CD4-positive, alpha-beta T cell (primary cell): ENCODE measurements at regions not wholly inside any gene's neighbourhood (a gene's known extent, or its start where the extent isn't known, plus 50 kb on each side); places are given as distances from the start of the nearest gene placed in this dataset.

Source experiments
- ATAC-seq: fragments of 200-7000 bp; cut with Tn5 transposase; one replicate; pipeline ENCODE4 v1.10.0; 2022; ENCODE audit warnings: mild to moderate bottlenecking; ENCODE audit not compliant: poor library complexity
- CTCF ChIA-PET: fragments of 350-600 bp; sonication (Branson Sonifier 250); formaldehyde crosslinking; loops from one replicate; lab custom pipeline; 2021; ENCODE audit warnings: antibody characterized with exemption, inconsistent platforms; lab: Charles Lee
- POLR2A ChIA-PET: fragments of 350-600 bp; sonication (Branson Sonifier 250); formaldehyde crosslinking; loops from one replicate; lab custom pipeline; 2021; ENCODE audit warnings: antibody characterized with exemption, inconsistent platforms; lab: Charles Lee
- DNase-seq, 14 experiments: peaks; one replicate each; pipeline ENCODE4 v3.0.0-alpha.2; 2013 to 2020; ENCODE audit warnings: mixed read lengths in 2 of 14
- H3K27ac ChIP-seq, 2 donors: one replicate each; pipeline versions ENCODE4 v1.5.1 to v1.7.0; 2013; ENCODE audit warnings: low read length in 2 of 2, low read depth in 1 of 2, mild to moderate bottlenecking in 1 of 2
- H3K27me3 ChIP-seq, 2 experiments: 1 replicate in 1 of 2; 2 replicates in 1 of 2; pipeline versions ENCODE4 v1.6.1 to v1.7.0; 2013; ENCODE audit warnings: low read length in 2 of 2, control low read depth in 1 of 2, mild to moderate bottlenecking in 1 of 2, moderate library complexity in 1 of 2; ENCODE audit not compliant: insufficient read depth in 2 of 2, control insufficient read depth in 1 of 2
- H3K36me3 ChIP-seq: one replicate; pipeline ENCODE4 v1.6.1; 2013; ENCODE audit warnings: low read length, control low read depth; ENCODE audit not compliant: insufficient read depth
- H3K4me1 ChIP-seq: one replicate; pipeline ENCODE4 v1.6.1; 2013; ENCODE audit warnings: low read length, control low read depth; ENCODE audit not compliant: insufficient read depth
- H3K4me3 ChIP-seq: one replicate; pipeline ENCODE4 v1.5.1; 2013; ENCODE audit warnings: mild to moderate bottlenecking, low read length, moderate library complexity
- H3K9me3 ChIP-seq, 2 experiments: 1 replicate in 1 of 2; 2 replicates in 1 of 2; pipeline versions ENCODE4 v1.6.1 to v1.7.0; 2013; ENCODE audit warnings: low read length in 2 of 2, mild to moderate bottlenecking in 2 of 2, control low read depth in 1 of 2, moderate library complexity in 1 of 2; ENCODE audit not compliant: control insufficient read depth in 1 of 2, insufficient read depth in 1 of 2
- H3K27ac Mint-ChIP-seq: one replicate; pipeline ENCODE4 v1.8.0; 2020; ENCODE audit warnings: mixed read lengths
- H3K27me3 Mint-ChIP-seq: one replicate; pipeline ENCODE4 v1.8.0; 2021; ENCODE audit warnings: mixed read lengths
- H3K36me3 Mint-ChIP-seq: one replicate; pipeline ENCODE4 v1.8.0; 2021; ENCODE audit warnings: low read depth, mixed read lengths
- H3K4me1 Mint-ChIP-seq: one replicate; pipeline ENCODE4 v1.8.0; 2021; ENCODE audit warnings: low read depth, mixed read lengths
- H3K4me3 Mint-ChIP-seq: one replicate; pipeline ENCODE4 v1.8.0; 2020; ENCODE audit warnings: mild to moderate bottlenecking, mixed read lengths
- H3K9me3 Mint-ChIP-seq: one replicate; pipeline ENCODE4 v1.8.0; 2020; ENCODE audit warnings: mixed read lengths
- CTCF ChIP-seq: fragments of 200-600 bp; IDR thresholded peaks from one replicate; pipeline ENCODE4 v1.8.0; 2022; ENCODE audit warnings: antibody characterized with exemption, mild to moderate bottlenecking
- intact Hi-C, 2 experiments: fragments of 100-400 bp; cut with DNase I in 1 of 2; cut with micrococcal nuclease in 1 of 2; formaldehyde crosslinking; loops; one replicate each; pipeline versions ENCODE4 v1.15.1 to v1.9.0; 2023 to 2025; cut with DNase I, micrococcal nuclease

GRCh38 chr18:26764586-26764985, 100.9 kb downstream of the AQP4 start:
- TF ChIP-seq CTCF, result no peak
- Histone ChIP-seq H3K4me3 (no peak overlapping the region), H3K27me3 (no peaks in the 10 kb centered on the region), H3K36me3 (no peaks in the 10 kb centered on the region), H3K4me1 (no peaks in the 10 kb centered on the region), H3K9me3 (peaks cover 0 to 12% of the 10 kb centered on the region in 2 experiments), H3K27ac (no peak overlapping the region)
- Mint-ChIP-seq H3K4me1 (no peaks in the 10 kb centered on the region), H3K36me3 (no peaks in the 10 kb centered on the region), H3K27me3 (no peaks in the 10 kb centered on the region), H3K9me3 (peaks cover 6% of the 10 kb centered on the region), H3K4me3 (no peak overlapping the region), H3K27ac (no peak overlapping the region)
- DNase-seq, result no peak
- CTCF ChIA-PET, result no interaction called here
- POLR2A ChIA-PET, result no interaction called here
- intact Hi-C loops, result no loop called here
- ATAC-seq, result no peak

DNA sequence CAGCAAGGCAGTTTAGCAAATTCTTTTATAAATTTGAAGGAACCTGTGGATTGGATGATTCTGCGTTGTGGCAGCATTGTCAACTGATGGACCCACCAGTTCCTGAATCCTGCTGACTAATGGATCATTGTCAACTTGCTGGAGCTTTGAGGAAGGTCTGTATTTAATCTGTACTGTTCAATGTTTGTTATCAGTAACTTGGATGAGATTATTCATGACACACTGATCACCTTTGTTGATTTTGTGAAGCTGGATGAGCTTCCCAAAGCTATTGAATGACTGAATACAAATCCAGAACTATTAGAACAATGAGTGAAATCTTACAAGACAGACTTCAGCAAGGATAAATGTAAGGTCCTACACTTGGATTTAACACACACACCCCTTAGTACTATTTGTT, 101.3 kb downstream of the AQP4 start:
- Mint-ChIP-seq H3K4me3 (no peak overlapping the region), H3K9me3 (peaks cover 6% of the 10 kb centered on the region)
- CTCF ChIA-PET, result no interaction called here

GRCh38 chr18:26763446-26764110, 101.9 kb downstream of the AQP4 start:
- ChIA-PET CTCF (no interaction called here), POLR2A (no interaction called here)
- H3K36me3 Mint-ChIP-seq, result no peaks in the 10 kb centered on the region
- TF ChIP-seq CTCF, result no peak
- no peak overlapping the region for H3K27ac Mint-ChIP-seq
- Histone ChIP-seq H3K27me3 (no peaks in the 10 kb centered on the region), H3K4me1 (no peaks in the 10 kb centered on the region), H3K27ac (no peak overlapping the region), H3K4me3 (no peak overlapping the region), H3K36me3 (no peaks in the 10 kb centered on the region), H3K9me3 (peaks cover 0 to 12% of the 10 kb centered on the region in 2 experiments)
- no peaks in the 10 kb centered on the region for H3K4me1 Mint-ChIP-seq
- H3K9me3 Mint-ChIP-seq, result peaks cover 6% of the 10 kb centered on the region
- H3K4me3 Mint-ChIP-seq, result no peak overlapping the region
- H3K27me3 Mint-ChIP-seq, result no peaks in the 10 kb centered on the region
- no peak for DNase-seq
- intact Hi-C loops, result no loop called here
- no peak for ATAC-seq

More for the DNA sequence above, 101.3 kb downstream of the AQP4 start:
- Histone ChIP-seq H3K9me3 (peaks cover 0 to 12% of the 10 kb centered on the region in 2 experiments), H3K27ac (no peak overlapping the region), H3K4me1 (no peaks in the 10 kb centered on the region), H3K4me3 (no peak overlapping the region), H3K36me3 (no peaks in the 10 kb centered on the region), H3K27me3 (no peaks in the 10 kb centered on the region)
- H3K27ac Mint-ChIP-seq, result no peak overlapping the region
- ATAC-seq (no peak), DNase-seq (no peak)
- POLR2A ChIA-PET, result no interaction called here
- no peaks in the 10 kb centered on the region for H3K27me3 Mint-ChIP-seq
- TF ChIP-seq CTCF, result no peak
- intact Hi-C loops, result no loop called here
- no peaks in the 10 kb centered on the region for H3K36me3 Mint-ChIP-seq
- H3K4me1 Mint-ChIP-seq, result no peaks in the 10 kb centered on the region
